Activated CD4-positive, CD25-positive, alpha-beta regulatory T cell treated with anti-CD3 and anti-CD28 coated beads, Interleukin-2, amount 50 U/mL, for 24 hours (primary cell): ENCODE measurements at regions not wholly inside any gene's neighbourhood (a gene's known extent, or its start where the extent isn't known, plus 50 kb on each side); places are given as distances from the start of the nearest gene placed in this dataset.
A peak's percentile ranks its signal among the peaks of the same experiment; 100 is the strongest.
"Not testable (repeated sequence)": the region's sequence is repeated elsewhere in the genome, so short reads cannot be mapped to it uniquely, and the experiment has no call there.

Experiments
- ATAC-seq, 2 donors: fragments of 150-1000 bp; cut with Tn5 transposase; one replicate each; pipeline ENCODE4 v1.10.0; 2021; ENCODE audit warnings: mild to moderate bottlenecking in 1 of 2, moderate library complexity in 1 of 2

DNA sequence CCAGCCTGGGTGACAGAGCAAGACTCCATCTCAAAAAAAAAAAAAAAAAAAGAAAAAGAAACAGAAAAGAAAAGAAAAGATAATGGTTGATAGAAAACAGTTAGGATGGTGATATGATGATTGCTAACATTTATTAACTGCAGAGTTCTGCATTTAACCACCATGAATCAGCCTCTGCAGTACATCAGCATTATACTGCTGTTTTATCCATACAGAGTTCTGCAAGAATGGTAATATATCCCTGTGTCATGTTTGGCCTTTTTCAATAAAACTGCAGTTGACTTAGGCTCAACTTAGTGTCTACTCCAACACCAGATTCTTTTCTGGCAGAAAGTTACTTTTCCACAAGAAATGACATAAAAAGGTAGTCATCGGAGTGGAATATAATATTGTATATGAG is 62.6 kb downstream of the DUSP6 start:
- ATAC-seq = no peak

DNA sequence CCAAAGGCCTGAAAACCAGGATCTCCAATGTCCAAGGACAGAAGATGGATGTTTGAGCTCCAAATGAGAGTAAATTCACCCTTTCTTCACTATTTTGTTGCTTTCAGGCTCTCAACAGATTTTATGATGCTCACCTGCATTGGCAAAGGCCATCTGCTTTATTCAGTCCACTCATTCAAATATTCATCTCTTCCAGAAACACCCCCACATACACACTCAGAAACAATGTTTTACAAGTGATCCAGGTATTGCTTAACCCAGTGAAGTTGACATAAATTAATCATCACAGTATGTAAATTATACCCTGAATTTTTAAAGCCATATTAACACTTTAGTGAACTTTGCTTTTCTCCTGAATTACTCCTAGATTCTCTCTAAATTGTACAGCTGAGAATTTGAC is 63.3 kb downstream of the DUSP6 start:
- ATAC-seq = peak; percentile 51

DNA sequence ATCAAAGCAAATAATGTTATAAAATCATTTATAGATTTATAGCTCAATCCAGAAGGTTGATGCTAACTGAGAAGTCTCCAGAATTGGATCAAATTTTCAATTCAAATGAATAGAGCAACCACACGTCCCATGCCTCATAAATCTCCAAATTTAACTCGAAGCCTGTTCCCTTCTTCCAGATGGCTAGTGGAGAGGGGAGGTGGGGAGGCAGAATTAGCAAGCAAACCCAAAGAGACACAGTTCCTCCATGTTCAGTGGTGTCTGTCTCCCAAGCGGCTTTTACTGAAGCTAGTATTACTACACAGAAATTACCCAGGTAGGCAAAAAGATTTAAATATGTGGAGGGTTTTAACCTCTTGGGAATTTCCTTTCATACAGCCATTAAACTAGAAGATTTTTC is 65.8 kb downstream of the DUSP6 start:
- no peak for ATAC-seq

- ATAC-seq = no peak
These were observed 70.8 kb downstream of the DUSP6 start for GRCh38 chr12:89281539-89281867.

- peak in 1 of 2 donors; percentile 41 for ATAC-seq
These were observed 71.3 kb downstream of the DUSP6 start for GRCh38 chr12:89280833-89281538.

DNA sequence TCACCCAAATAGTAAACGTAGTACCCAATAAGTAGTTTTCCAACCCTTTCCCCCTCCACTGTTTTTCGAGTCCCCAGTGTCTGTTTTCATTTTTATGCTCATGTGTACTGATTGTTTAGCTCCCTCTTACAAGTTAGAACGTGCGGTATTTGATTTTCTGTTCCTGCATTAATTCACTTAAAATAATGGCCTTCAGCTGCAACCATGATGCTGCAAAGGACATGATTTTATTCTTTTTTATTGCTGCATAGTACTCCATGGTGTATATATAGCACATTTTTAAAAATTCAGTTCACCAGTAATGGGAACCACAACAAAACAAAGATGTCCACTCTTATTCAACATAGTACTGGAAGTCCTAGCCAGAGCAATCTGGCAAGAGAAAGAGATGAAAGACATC is 72.8 kb downstream of the DUSP6 start:
- no peak for ATAC-seq

DNA sequence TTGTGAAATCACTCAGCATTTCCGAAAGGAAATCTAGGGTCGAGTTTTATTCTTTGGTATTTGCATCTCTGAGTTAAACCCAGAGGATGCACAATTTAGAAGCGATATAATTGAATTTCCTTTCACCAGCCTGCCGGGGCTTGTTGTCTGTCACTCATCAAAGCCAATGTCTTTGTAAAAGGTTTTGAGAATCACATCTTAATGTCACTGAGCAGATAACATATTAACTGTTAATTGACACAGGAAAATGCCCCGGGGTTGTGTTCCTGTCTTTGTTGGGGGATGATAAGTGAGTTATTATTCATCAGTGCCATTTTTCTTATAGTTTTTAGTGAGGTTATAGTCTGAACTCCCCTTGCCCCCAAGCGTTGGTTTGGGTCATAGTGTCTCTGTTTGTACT is 73.4 kb downstream of the DUSP6 start:
- ATAC-seq = no peak

DNA sequence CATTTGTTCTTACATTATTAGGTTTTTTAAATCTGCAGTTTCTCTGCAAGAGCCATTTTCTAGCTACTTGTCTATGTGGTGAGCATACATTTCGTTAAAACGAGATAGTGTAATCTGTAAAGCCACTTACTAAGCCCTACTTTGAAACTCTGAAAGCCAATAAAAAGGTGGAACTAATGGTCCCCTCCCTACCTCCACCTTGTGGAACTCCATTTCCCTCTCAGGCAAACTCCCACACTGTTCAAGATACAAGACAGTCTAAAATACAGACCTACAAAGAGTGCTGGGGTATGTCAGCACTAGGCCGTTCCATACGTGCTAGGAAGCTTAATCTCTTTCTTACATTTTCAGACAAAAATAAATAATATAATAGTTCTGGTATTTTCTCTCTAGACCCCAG is 74.1 kb downstream of the DUSP6 start:
- ATAC-seq = no peak

DNA sequence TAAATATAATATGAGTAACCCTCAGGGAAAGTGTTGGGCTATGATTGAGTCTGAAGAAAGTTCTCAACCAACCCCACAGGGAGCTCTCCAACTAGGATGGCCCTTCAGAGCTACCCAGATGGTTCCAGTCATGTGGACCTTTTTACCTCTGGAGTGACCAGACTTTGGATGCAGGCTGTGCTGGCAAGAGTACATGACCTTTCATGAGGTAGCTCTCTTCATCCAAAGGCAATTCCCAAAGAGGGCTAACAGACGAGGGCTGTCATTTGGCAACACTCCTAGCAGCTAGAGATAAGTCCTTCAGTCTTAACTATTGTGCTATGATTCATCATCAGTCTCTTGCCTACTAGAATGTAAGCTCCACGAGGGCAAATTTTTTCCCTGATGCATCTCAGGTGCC is 75.4 kb downstream of the DUSP6 start:
- ATAC-seq = no peak

- no peak for ATAC-seq
These were observed 78.8 kb downstream of the DUSP6 start for GRCh38 chr12:89273525-89273924.

GRCh38 chr12:89270548-89270947 is 81.8 kb downstream of the DUSP6 start:
- no peak for ATAC-seq

DNA sequence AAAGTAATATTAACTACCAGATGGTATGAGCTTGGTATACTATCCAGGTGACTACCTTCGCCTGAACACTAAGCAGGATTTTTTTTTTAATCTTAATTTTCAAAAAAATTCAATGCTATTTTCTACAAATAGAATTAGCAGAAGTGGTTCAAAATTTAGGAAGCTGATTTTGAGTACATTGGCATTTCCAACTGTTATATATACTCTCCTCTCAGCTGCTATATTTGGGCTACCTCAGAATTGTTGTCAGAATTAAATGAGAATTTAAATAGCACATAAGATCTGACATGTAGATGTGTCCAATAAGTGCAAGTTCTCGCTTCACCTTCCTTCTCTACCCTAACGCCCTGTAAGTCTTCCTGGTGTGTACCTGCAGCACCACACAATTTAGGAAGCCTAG is 83.1 kb downstream of the DUSP6 start:
- ATAC-seq = no peak

- no peak for ATAC-seq
These were observed 84.9 kb downstream of the DUSP6 start for GRCh38 chr12:89267404-89267803.

DNA sequence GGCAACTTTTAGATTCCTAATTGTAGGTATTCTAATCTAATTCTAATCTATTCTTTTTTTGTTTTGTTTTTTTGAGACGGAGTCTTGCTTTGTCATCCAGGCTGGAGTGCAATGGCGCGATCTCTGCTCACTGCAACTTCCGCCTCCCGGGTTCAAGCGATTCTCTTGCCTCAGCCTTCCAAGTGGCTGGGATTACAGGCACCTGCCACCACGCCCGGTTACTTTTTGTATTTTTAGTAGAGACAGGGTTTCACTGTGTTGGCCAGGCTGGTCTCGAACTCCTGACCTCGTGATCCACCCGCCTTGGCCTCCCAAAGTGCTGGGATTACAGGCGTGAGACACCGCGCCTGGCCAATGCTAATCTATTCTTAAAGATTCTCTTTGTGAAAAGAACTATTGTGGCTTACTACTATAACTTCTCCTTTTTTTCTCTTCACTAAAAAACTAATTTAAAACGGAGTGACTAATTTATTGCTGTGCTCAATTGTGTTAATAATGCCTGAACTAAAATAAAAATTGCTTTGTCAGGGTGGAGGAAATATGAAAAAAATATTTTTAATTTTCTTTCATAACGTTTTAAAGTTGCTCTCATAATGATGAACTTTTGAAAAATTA is 85.6 kb downstream of the DUSP6 start:
- not testable (repeated sequence) for ATAC-seq

- no peak for ATAC-seq
These were observed 87.5 kb downstream of the DUSP6 start for GRCh38 chr12:89264837-89265236.

DNA sequence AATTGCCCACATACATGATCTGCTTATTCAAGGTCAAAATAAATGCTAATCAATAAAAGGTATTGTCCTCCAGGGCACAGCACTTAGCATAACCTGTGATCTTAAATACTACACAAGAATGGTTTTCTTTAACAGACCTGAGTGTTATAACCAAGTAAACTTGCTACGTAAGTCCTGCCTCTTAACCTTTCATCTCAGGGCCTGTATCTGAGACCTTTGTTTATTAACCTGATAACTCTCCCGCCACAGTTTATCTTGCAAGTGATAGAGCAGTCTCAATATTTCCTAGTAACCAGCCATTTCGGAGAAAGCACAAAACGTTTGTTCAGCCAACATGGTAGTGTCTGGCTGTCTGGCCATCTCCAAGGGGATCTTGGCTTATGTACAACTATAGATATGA is 88.4 kb downstream of the DUSP6 start:
- ATAC-seq = no peak

- no peak for ATAC-seq
These were observed 89.3 kb downstream of the DUSP6 start for GRCh38 chr12:89262855-89263552.

DNA sequence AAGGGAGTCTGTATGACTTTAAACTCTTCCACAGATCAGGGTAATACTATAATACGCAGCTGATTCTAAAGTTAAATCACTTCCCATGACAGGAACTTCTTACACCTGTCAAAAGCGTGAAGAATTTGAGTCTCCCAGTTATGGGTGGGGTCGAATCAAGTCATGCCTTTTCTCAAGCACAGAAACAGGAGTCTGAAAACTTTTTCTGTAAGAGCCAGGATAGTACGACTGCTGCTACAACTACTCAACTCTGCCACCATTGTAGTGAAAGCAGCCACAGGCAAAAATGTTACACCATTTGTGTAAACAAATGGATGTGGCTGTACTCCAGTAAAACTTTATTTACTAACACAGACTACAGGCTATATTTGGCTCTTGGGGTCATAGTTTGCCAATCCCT is 90.3 kb downstream of the DUSP6 start:
- ATAC-seq = no peak

- peak; percentile 53 to 63 for ATAC-seq
These were observed 91.3 kb downstream of the DUSP6 start for GRCh38 chr12:89260841-89261637.

DNA sequence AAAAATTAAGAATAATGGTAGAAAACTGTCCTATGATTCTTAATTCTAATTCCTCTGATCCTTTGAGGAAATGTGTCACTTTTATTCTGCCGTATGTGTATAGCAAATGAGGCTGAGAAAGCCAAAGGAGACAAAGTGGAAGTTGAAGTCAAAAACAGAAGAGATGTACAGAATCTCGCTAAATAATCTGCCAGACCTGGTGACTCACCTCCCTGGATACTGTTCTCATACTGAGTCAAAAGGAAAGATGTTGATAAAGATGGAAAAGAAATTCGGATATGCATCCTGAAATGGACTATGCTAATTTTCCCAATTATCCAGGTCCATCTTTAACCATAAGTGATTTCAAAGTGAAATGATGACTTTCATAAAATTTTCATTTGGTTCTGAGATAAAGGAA is 92.5 kb downstream of the DUSP6 start:
- no peak for ATAC-seq

DNA sequence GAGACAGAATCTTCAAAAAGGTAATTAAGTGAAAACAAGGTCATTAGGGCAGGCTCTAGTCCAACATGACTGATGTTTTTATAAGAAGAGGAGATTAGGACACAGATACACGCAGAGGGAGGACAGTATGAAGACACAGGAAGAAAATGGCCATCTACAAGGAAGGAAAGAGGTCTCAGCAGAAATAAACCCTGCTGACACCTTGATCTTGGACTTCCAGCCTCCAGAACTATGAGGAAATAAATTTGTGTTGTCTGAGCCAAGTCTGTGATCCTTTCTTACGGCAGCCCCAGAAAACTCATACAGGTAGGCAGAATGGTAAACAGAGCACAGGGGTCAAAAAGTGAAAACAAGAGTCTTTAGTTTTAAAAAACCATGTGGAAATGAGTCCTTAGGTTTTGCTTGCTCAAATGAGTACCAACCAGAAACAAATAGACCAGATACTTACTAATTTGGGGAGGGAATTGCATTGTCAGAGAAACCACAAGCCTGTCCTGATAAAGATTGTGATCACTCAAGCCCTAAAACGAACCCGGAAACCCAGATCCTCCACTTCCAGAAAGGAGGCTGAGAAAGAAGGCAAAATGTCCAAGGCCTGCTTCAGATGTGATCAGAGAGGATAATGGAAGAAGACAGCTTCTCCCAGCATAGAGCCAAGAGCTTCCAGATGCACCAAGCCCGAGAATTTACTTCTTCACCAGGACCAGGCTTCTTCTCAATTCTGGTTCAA is 93.9 kb downstream of the DUSP6 start:
- no peak for ATAC-seq

DNA sequence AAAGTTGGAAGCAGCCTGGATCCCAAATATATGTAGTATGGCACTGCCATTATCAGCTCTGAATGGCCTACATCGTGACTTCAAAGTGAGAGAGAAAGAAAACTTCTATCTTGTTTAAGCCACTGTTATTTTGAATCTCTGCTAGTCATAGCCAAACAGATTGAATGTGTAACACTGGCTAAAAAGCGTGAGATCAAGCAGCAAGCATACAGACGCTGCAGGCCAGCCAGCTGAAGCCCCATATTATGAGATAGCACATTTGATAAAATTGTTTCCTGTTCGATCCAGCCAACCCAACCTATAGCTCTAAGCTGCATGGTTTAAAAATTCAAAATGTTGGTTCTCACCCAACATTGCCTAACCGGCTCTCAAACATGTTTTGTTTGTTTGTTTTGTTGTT is 95.0 kb downstream of the DUSP6 start:
- no peak for ATAC-seq

- ATAC-seq = no peak
These were observed 96.2 kb downstream of the DUSP6 start for GRCh38 chr12:89256060-89256459.
